HL-60 (cell line): ENCODE measurements at regions not wholly inside any gene's neighbourhood (a gene's known extent, or its start where the extent isn't known, plus 50 kb on each side); places are given as distances from the start of the nearest gene placed in this dataset.

ENCODE experiments used
- DNase-seq, 2 experiments: peaks; one replicate each; pipeline ENCODE4 v3.0.0-alpha.2; 2010 to 2020; ENCODE audit warnings: low read depth in 1 of 2, low spot score in 1 of 2
- H3K27ac ChIP-seq: fragments of 250-450 bp; sonication (Bioruptor Pico); replicated peaks from 2 replicates; pipeline ENCODE4 v1.5.1; 2020; ENCODE audit warnings: mild to moderate bottlenecking, moderate library complexity
- H3K27me3 ChIP-seq: fragments of 250-450 bp; sonication (Bioruptor Pico); 2 replicates; pipeline ENCODE4 v1.5.1; 2021; ENCODE audit warnings: mild to moderate bottlenecking, moderate library complexity; ENCODE audit not compliant: insufficient read depth, poor library complexity, severe bottlenecking
- H3K4me3 ChIP-seq: replicated peaks from 2 replicates; pipeline ENCODE4 v1.5.1; 2011; ENCODE audit warnings: mild to moderate bottlenecking, control low read depth, low read length; ENCODE audit not compliant: insufficient read depth
- CTCF ChIP-seq: IDR thresholded peaks from one replicate; pipeline ENCODE4 v1.5.1; 2011; ENCODE audit warnings: low read length, control low read depth, inconsistent platforms; ENCODE audit not compliant: insufficient read depth
- GABPA ChIP-seq: IDR thresholded peaks from 2 replicates; pipeline ENCODE4 v1.6.1; 2012; ENCODE audit warnings: low read depth
- POLR2AphosphoS5 ChIP-seq: IDR thresholded peaks from 2 replicates; pipeline ENCODE4 v1.6.1; 2012; ENCODE audit warnings: low read depth
- REST ChIP-seq: IDR thresholded peaks from 2 replicates; pipeline ENCODE4 v1.6.1; 2012; ENCODE audit warnings: low read depth; ENCODE audit not compliant: insufficient replicate concordance
- SPI1 ChIP-seq: IDR thresholded peaks from 2 replicates; pipeline ENCODE4 v1.6.1; 2012; ENCODE audit warnings: low read depth, mild to moderate bottlenecking, borderline replicate concordance

GRCh38 chr20:7703996-7704395 lies 236.3 kb downstream of the HAO1 start:
- no peak overlapping the region for H3K4me3 ChIP-seq
- TF ChIP-seq GABPA (no peak), CTCF (no peak), POLR2AphosphoS5 (no peak), SPI1 (no peak), REST (no peak)

GRCh38 chr20:7708112-7708511 lies 232.1 kb downstream of the HAO1 start:
- no peak for DNase-seq

More at GRCh38 chr20:7703996-7704395, 236.3 kb downstream of the HAO1 start:
- Histone ChIP-seq H3K27me3 (no peaks in the 10 kb centered on the region), H3K27ac (no peak overlapping the region)
- DNase-seq, result no peak

GRCh38 chr20:7708782-7709181 lies 231.5 kb downstream of the HAO1 start:
- H3K27me3 ChIP-seq, result peaks cover 4% of the 10 kb centered on the region
- TF ChIP-seq GABPA (no peak), SPI1 (no peak), POLR2AphosphoS5 (no peak), REST (no peak), CTCF (no peak)
- no peak overlapping the region for H3K4me3 ChIP-seq
- H3K27ac ChIP-seq, result no peak overlapping the region
- DNase-seq, result no peak

More at GRCh38 chr20:7708112-7708511, 232.1 kb downstream of the HAO1 start:
- Histone ChIP-seq H3K27me3 (peaks cover 4% of the 10 kb centered on the region), H3K4me3 (no peak overlapping the region), H3K27ac (no peak overlapping the region)
- no peak for TF ChIP-seq GABPA
- no peak for TF ChIP-seq SPI1
- no peak for TF ChIP-seq REST
- TF ChIP-seq POLR2AphosphoS5, result no peak
- TF ChIP-seq CTCF, result no peak
